HG03175 (cell line): ENCODE measurements at regions not wholly inside any gene's neighbourhood (a gene's known extent, or its start where the extent isn't known, plus 50 kb on each side); places are given as distances from the start of the nearest gene placed in this dataset.

Experiments used
- ATAC-seq: cut with Tn5 transposase; IDR thresholded peaks from one replicate; pipeline ENCODE4 v1.9.1; 2021; ENCODE audit warnings: mild to moderate bottlenecking, moderate library complexity; ENCODE audit not compliant: unreplicated experiment

- ATAC-seq, result no peak
Observed at GRCh38 chr10:16348891-16349290, 87.9 kb upstream of the PTER start.

- ATAC-seq, result no peak
Observed at GRCh38 chr10:16352146-16352545, 84.7 kb upstream of the PTER start.

- ATAC-seq, result no peak
Observed at GRCh38 chr10:16360001-16360400, 76.8 kb upstream of the PTER start.

DNA sequence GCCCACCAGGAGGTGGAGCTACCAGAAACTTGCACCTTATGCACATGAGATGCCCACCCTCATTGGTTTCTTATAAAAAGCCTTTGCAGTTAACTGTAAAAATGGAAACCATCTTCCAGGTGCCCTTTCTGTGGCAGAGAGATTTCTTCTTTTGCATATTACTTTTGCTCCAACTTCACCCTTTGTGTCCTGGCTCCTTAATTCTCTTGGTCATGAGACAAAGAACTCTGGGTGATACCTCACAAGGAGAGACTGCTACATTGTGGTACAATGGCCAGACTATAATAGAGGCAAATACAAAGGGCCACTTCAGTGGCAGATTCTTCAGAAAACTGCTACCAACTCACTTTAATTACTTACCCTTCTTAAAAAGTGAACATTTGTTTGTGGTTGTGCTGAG is 76.4 kb upstream of the PTER start:
- no peak for ATAC-seq

DNA sequence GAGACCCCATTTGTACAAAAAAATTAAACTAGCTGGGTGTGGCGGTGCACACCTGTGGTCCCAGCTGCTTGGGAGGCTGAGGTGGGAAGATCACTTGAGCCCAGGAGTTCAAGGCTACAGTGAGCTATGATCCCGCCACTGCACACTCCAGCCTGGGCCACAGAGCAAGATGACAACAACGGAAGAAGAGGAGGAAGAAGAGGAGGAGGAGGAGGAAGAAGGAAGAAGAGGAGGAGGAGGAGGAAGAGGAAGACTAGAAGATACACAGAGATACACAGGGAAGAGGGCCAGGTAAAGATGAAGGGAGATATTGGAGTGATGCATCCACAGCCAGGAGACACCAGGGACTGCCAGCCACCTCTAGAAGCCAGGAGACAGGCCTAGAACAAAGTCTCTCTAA is 75.7 kb upstream of the PTER start:
- no peak for ATAC-seq

GRCh38 chr10:16363741-16364140 is 73.1 kb upstream of the PTER start:
- no peak for ATAC-seq

DNA sequence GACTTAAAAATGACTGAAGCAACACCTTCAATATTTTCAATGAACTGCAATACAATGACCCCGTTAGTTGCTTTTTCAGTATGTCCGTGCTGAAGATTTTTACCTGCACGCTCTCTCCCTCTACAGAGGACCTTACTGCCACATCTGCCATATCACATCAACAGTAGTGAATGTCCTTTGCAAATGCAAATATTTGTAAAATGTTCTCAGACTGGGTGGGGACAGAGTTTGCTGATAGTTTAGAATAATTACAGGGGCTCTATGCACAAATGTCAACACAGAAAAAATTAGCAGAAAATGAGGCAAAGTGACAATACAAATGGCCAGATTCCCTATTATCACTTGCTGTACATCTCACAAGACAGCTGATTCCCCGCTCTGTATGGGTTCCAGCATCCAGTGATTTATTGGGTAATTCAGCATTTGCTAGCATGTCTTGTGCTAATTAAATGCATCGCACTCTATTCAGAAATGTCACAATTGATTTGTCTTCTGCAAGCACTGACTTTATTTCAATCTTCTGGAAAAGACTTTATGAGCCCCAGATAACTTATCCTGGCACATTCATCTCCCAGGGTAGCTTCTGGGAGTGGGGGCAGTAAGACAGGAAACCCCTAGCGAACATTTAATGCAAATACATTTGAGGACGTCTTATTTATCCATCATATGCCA is 69.1 kb upstream of the PTER start:
- no peak for ATAC-seq

DNA sequence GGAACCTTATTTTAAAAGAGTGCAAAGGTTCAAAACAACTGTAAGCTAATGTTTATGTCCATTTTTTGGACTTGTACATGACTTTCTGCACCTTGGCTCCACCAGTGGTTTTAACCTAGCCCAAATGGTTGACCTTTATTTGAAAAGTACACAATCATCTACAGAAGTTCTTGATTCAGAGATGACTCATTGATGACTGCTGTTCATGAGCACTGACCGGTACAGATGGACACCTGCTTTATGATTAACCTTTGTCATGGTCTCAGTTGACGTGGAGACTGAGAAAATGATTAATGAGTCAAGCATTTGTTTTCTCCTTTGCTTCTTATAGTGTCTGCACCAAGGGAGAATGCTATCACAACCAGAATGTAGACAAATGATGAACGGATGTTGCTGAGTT is 55.7 kb upstream of the PTER start:
- ATAC-seq, result peak; percentile 94

- ATAC-seq, result no peak
Observed at GRCh38 chr10:16384021-16384420, 52.8 kb upstream of the PTER start.

DNA sequence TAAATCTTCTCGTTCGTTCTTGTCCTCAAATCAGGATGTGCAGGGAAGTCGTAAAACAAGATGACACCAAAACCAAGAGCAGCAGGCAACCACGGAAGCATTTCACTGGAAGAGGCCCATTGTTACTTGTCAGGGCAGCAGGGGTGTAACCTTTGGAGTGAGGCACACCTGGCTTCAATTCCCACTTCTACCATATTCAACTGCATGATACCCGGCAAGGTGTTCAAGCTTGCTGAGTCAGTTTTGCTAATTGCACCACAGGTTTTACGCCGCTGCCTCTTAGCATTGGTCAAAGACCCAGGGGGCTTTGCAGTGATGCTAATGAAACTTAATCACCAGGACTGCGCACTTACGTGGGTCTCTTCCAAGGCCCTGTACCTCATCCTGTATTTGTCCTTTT is 50.0 kb upstream of the PTER start:
- no peak for ATAC-seq
